A673 (cell line): ENCODE measurements at regions not wholly inside any gene's neighbourhood (a gene's known extent, or its start where the extent isn't known, plus 50 kb on each side); places are given as distances from the start of the nearest gene placed in this dataset.

Source experiments
- EZH2 ChIP-seq: fragments of 200-600 bp; sonication (generic); IDR thresholded peaks from 2 replicates; pipeline ENCODE4 v1.6.1; 2017; ENCODE audit warnings: borderline replicate concordance, low read depth, mild to moderate bottlenecking, mixed read lengths, antibody characterized with exemption, low read length; ENCODE audit not compliant: poor library complexity, severe bottlenecking
- TF ChIP-seq, protein P1 (sequence below): fragments of 300-800, 200-600 bp; sonication (generic); conservative IDR thresholded peaks from 2 replicates; pipeline ENCODE4 v1.5.1; 2017; ENCODE audit warnings: low read depth, mild to moderate bottlenecking, antibody characterized with exemption, low read length, moderate library complexity, mixed read lengths

DNA sequence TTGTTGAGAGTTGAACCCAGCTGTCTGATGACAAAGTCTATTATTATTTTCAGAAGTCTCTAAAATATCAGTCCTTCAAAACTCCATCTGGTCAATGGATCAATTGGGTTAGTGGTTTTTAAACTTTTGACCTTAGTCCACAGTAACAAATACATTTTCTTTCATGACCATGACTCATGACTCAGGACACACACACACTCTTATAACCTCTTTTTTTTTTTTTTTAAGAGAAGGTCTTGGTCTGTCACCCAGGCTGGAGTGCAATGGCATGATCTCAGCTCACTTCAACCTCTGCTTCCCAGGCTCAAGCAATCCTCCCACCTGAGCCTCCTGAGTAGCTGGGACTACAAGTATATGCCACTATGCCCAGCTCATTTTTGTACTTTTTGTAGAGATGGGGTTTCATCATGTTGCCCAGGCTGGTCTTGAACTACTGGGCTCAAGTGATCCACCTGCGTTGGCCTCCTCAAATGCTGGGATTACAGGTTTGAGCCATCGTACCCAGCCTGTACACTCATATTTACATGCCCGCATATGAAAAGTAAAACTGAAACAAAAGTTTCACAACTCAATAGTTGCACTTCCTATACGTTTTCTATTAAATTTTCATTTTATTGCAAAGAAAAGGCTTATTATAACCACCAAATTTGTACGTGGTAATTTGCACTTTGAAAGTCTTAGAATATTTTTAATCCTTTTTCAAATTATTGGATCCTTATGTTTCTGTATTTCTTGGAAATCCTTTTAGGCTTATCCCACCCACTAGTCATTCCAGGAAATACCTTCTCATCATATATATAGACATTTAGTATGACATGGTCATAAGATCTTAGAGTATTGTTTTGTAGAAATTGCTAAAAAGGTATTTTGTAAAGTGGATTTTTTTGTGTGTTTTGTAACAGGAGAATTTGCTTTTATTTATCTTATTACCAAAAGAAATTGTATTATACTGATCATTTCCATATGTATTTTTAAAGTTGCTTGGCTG lies 199.0 kb downstream of the LPIN1 start:
- TF ChIP-seq, protein P1, sequence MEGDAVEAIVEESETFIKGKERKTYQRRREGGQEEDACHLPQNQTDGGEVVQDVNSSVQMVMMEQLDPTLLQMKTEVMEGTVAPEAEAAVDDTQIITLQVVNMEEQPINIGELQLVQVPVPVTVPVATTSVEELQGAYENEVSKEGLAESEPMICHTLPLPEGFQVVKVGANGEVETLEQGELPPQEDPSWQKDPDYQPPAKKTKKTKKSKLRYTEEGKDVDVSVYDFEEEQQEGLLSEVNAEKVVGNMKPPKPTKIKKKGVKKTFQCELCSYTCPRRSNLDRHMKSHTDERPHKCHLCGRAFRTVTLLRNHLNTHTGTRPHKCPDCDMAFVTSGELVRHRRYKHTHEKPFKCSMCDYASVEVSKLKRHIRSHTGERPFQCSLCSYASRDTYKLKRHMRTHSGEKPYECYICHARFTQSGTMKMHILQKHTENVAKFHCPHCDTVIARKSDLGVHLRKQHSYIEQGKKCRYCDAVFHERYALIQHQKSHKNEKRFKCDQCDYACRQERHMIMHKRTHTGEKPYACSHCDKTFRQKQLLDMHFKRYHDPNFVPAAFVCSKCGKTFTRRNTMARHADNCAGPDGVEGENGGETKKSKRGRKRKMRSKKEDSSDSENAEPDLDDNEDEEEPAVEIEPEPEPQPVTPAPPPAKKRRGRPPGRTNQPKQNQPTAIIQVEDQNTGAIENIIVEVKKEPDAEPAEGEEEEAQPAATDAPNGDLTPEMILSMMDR: no peak
- no peak for TF ChIP-seq EZH2
